A549 (cell line): ENCODE measurements at regions not wholly inside any gene's neighbourhood (a gene's known extent, or its start where the extent isn't known, plus 50 kb on each side); places are given as distances from the start of the nearest gene placed in this dataset.

Experiments
- ATAC-seq, 2 experiments: fragments of 200-7000 bp in 1 of 2; fragments of >200 bp in 1 of 2; cut with Nextera tagmentation in 1 of 2; cut with Tn5 transposase in 1 of 2; 3 replicates each; pipeline versions ENCODE4 v1.8.0 to v1.9.1; 2018 to 2020; ENCODE audit warnings: mild to moderate bottlenecking in 1 of 2, moderate library complexity in 1 of 2
- CTCF ChIA-PET: fragments of 300-600 bp; sonication (Branson Sonifier 250); formaldehyde crosslinking; extraction: SDS; loops from one replicate; lab custom pipeline; 2021; ENCODE audit warnings: antibody characterized with exemption, inconsistent platforms; lab: Yijun Ruan, JAX
- POLR2A ChIA-PET: fragments of 350-600 bp; formaldehyde crosslinking; extraction: SDS; loops from one replicate; lab custom pipeline; 2021; ENCODE audit warnings: antibody characterized with exemption, inconsistent platforms; lab: Yijun Ruan, JAX
- DNase-seq, 2 experiments: peaks; one replicate each; pipeline versions ENCODE4 v3.0.0 to v3.0.0-alpha.2; 2011 to 2016; ENCODE audit warnings: low read depth in 1 of 2, low spot score in 1 of 2
- FAIRE-seq: peaks from 2 replicates; lab custom pipeline; 2011; peaks lifted over from hg19 to GRCh38; lab: Jason Lieb, UNC
- H3K27ac ChIP-seq, 2 experiments: fragments of >200 bp; sonication (Bioruptor Twin); formaldehyde crosslinking; 3 replicates each; pipeline ENCODE4 v1.5.1; 2016 to 2017
- H3K4me1 ChIP-seq: fragments of >200 bp; sonication (Bioruptor Twin); formaldehyde crosslinking; 3 replicates; pipeline ENCODE4 v1.6.1; 2016
- H3K4me2 ChIP-seq: fragments of >200 bp; sonication (Bioruptor Twin); formaldehyde crosslinking; 3 replicates; pipeline ENCODE4 v1.6.1; 2016
- H3K4me3 ChIP-seq: fragments of >200 bp; sonication (Bioruptor Twin); formaldehyde crosslinking; 3 replicates; pipeline ENCODE4 v1.5.1; 2016
- H3K9me3 ChIP-seq: fragments of >200 bp; sonication (Bioruptor Twin); formaldehyde crosslinking; 3 replicates; pipeline ENCODE4 v1.6.1; 2016
- BHLHE40 ChIP-seq: IDR thresholded peaks from 2 replicates; pipeline ENCODE4 v1.6.1; 2012; ENCODE audit warnings: low read depth, low read length, inconsistent platforms
- CBX2 ChIP-seq: fragments of 200-600 bp; sonication (generic); IDR thresholded peaks from 2 replicates; pipeline ENCODE4 v1.6.1; 2016; ENCODE audit warnings: low read depth, mild to moderate bottlenecking, borderline replicate concordance
- EHF ChIP-seq: fragments of 250-450 bp; sonication (Bioruptor Pico); IDR thresholded peaks from 2 replicates; pipeline ENCODE4 v1.5.0; 2020; ENCODE audit warnings: mild to moderate bottlenecking
- EHMT2 ChIP-seq: fragments of 200-600 bp; sonication (generic); IDR thresholded peaks from 2 replicates; pipeline ENCODE4 v1.6.1; 2016; ENCODE audit warnings: antibody characterized with exemption, low read depth, mild to moderate bottlenecking, moderate library complexity
- ESRRA ChIP-seq: fragments of 150-350 bp; IDR thresholded peaks from 2 replicates; pipeline ENCODE4 v1.6.1; 2014; ENCODE audit warnings: mild to moderate bottlenecking, low read length, borderline replicate concordance
- GATA3 ChIP-seq: IDR thresholded peaks from 2 replicates; pipeline ENCODE4 v1.6.1; 2012; ENCODE audit warnings: borderline replicate concordance
- HEYL ChIP-seq: fragments of 250-450 bp; sonication (Bioruptor Pico); IDR thresholded peaks from 2 replicates; pipeline ENCODE4 v1.8.0; 2021; ENCODE audit warnings: mild to moderate bottlenecking, moderate library complexity
- HOXB13 ChIP-seq: fragments of 250-450 bp; sonication (Bioruptor Pico); IDR thresholded peaks from 2 replicates; pipeline ENCODE4 v1.5.0; 2020; ENCODE audit warnings: low read depth, mild to moderate bottlenecking, moderate library complexity
- JUN ChIP-seq, 2 experiments: fragments of >200 bp; sonication (Bioruptor Twin); formaldehyde crosslinking; IDR thresholded peaks; 2 replicates in 1 of 2; 3 replicates in 1 of 2; pipeline ENCODE4 v1.6.1; 2016 to 2017
- MYC ChIP-seq: IDR thresholded peaks from 2 replicates; pipeline ENCODE4 v1.6.1; 2012; ENCODE audit warnings: mild to moderate bottlenecking, inconsistent platforms, low read length, improper control_type of control experiment, borderline replicate concordance
- NPAS2 ChIP-seq: fragments of 250-450 bp; sonication (Bioruptor Pico); IDR thresholded peaks from 2 replicates; pipeline ENCODE4 v1.8.0; 2022; ENCODE audit warnings: mild to moderate bottlenecking, moderate library complexity, borderline replicate concordance
- POLR2A ChIP-seq: IDR thresholded peaks from 2 replicates; pipeline ENCODE4 v1.6.1; 2012; ENCODE audit warnings: mild to moderate bottlenecking, low read length
- RARB ChIP-seq: fragments of 250-450 bp; sonication (Bioruptor Pico); IDR thresholded peaks from 2 replicates; pipeline ENCODE4 v1.8.0; 2021; ENCODE audit warnings: mild to moderate bottlenecking, moderate library complexity
- RCOR1 ChIP-seq: fragments of 150-350 bp; IDR thresholded peaks from 2 replicates; pipeline ENCODE4 v1.6.1; 2014; ENCODE audit warnings: antibody characterized with exemption, low read length, low read depth
- RNF2 ChIP-seq: fragments of 200-600 bp; sonication (generic); IDR thresholded peaks from 2 replicates; pipeline ENCODE4 v1.6.1; 2016; ENCODE audit warnings: low read depth, mild to moderate bottlenecking, antibody characterized with exemption, moderate library complexity, borderline replicate concordance
- TP53 ChIP-seq: fragments of 250-450 bp; sonication (Bioruptor Pico); IDR thresholded peaks from 2 replicates; pipeline ENCODE4 v1.5.0; 2021; ENCODE audit warnings: mild to moderate bottlenecking, moderate library complexity
- USF2 ChIP-seq: fragments of 450-650 bp; IDR thresholded peaks from 2 replicates; pipeline ENCODE4 v1.6.1; 2014; ENCODE audit warnings: antibody characterized with exemption
- ZC3H11A ChIP-seq: fragments of 450-650 bp; IDR thresholded peaks from 2 replicates; pipeline ENCODE4 v1.6.1; 2014; ENCODE audit warnings: antibody characterized with exemption, mild to moderate bottlenecking
- WGBS: methylation state at CpG from one replicate; pipeline ENCODE4 v1.1.6; 2017; ENCODE audit errors: missing lambda C conversion rate; 5-methylcytosine and 5-hydroxymethylcytosine counted together
- TF ChIP-seq, protein P1 (sequence below): IDR thresholded peaks from 2 replicates; pipeline ENCODE4 v1.6.1; 2012
- TF ChIP-seq, protein P2 (sequence below): fragments of 150-350 bp; IDR thresholded peaks from 2 replicates; pipeline ENCODE4 v1.6.1; 2014; ENCODE audit warnings: low read depth, mild to moderate bottlenecking, low read length
- TF ChIP-seq, protein P3 (sequence below): fragments of 250-450 bp; sonication (Bioruptor Pico); IDR thresholded peaks from 2 replicates; pipeline ENCODE4 v1.5.0; 2021; ENCODE audit warnings: mild to moderate bottlenecking, moderate library complexity, borderline replicate concordance
- TF ChIP-seq, protein P4 (sequence below): fragments of >200 bp; sonication (Bioruptor Twin); formaldehyde crosslinking; IDR thresholded peaks from 2 replicates; pipeline ENCODE4 v1.6.1; 2016

GRCh38 chr3:35528728-35529127, 110.6 kb upstream of the ARPP21 start:
- ChIA-PET POLR2A (no interaction called here), CTCF (interaction anchor here (1.0 kb wide), 1 partner anchor 129 kb away, joined by 3 read pairs; no protein-coding TSS in a partner anchor)
- H3K4me1 ChIP-seq, result peaks cover 9% of the 10 kb centered on the region; the same call in 2 of the 3 replicates
- WGBS, result 54% methylated on average over 6 of the region's 6 CpGs
- no peaks in the 10 kb centered on the region for H3K9me3 ChIP-seq
- ATAC-seq (no peak), DNase-seq (no peak)
- TF ChIP-seq ZC3H11A, result no peak
- TF ChIP-seq HEYL (CRISPR knock-in tag), result no peak
- no peak for TF ChIP-seq CBX2
- TF ChIP-seq ESRRA, result no peak
- TF ChIP-seq MYC, result no peak
- TF ChIP-seq, protein P1, sequence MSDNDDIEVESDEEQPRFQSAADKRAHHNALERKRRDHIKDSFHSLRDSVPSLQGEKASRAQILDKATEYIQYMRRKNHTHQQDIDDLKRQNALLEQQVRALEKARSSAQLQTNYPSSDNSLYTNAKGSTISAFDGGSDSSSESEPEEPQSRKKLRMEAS, result no peak
- TF ChIP-seq, all 56 proteins: peak for 0
- H3K4me3 ChIP-seq, result no peak overlapping the region
- no peak overlapping the region for H3K27ac ChIP-seq
- H3K4me2 ChIP-seq, result no peak overlapping the region
- FAIRE-seq, result no peak

DNA sequence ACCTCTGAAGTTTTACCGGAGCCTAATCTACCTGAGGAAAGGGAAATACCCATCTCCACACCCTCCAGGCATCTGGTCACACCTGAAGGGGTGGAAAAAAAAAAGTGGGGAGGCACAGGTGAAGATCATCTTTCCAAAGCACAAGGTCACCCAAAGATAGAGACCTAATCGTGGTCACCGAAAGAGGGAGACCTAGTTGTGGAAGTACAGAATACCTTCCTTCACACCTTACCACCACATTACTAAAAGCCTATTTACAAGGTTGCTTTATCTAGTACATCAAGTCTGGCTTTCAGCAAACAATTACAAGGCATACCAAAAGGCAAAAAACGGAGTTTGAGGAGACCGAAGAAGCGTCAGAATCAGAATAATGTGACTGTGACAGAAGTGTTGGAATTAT, 110.0 kb upstream of the ARPP21 start:
- ChIA-PET CTCF (interaction anchor here (1.0 to 1.1 kb wide), 2 partner anchors 128 to 417 kb away, joined by 3 read pairs; no protein-coding TSS in a partner anchor), POLR2A (no interaction called here)
- TF ChIP-seq, protein P2, sequence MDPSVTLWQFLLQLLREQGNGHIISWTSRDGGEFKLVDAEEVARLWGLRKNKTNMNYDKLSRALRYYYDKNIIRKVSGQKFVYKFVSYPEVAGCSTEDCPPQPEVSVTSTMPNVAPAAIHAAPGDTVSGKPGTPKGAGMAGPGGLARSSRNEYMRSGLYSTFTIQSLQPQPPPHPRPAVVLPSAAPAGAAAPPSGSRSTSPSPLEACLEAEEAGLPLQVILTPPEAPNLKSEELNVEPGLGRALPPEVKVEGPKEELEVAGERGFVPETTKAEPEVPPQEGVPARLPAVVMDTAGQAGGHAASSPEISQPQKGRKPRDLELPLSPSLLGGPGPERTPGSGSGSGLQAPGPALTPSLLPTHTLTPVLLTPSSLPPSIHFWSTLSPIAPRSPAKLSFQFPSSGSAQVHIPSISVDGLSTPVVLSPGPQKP, result no peak
- TF ChIP-seq RARB (CRISPR knock-in tag), result no peak
- TF ChIP-seq GATA3, result no peak
- TF ChIP-seq, protein P3, sequence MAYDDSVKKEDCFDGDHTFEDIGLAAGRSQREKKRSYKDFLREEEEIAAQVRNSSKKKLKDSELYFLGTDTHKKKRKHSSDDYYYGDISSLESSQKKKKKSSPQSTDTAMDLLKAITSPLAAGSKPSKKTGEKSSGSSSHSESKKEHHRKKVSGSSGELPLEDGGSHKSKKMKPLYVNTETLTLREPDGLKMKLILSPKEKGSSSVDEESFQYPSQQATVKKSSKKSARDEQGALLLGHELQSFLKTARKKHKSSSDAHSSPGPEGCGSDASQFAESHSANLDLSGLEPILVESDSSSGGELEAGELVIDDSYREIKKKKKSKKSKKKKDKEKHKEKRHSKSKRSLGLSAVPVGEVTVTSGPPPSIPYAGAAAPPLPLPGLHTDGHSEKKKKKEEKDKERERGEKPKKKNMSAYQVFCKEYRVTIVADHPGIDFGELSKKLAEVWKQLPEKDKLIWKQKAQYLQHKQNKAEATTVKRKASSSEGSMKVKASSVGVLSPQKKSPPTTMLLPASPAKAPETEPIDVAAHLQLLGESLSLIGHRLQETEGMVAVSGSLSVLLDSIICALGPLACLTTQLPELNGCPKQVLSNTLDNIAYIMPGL (CRISPR knock-in tag), result no peak
- no peak for TF ChIP-seq MYC
- TF ChIP-seq RCOR1, result no peak
- TF ChIP-seq, protein P4, sequence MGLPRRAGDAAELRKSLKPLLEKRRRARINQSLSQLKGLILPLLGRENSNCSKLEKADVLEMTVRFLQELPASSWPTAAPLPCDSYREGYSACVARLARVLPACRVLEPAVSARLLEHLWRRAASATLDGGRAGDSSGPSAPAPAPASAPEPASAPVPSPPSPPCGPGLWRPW, result no peak
- no peak for TF ChIP-seq BHLHE40
- no peak for TF ChIP-seq NPAS2 (CRISPR knock-in tag)
- TF ChIP-seq TP53 (CRISPR knock-in tag), result no peak
- TF ChIP-seq EHMT2, result no peak
- no peak for TF ChIP-seq HOXB13
- TF ChIP-seq RNF2, result no peak
- TF ChIP-seq EHF (CRISPR knock-in tag), result no peak
- TF ChIP-seq POLR2A, result no peak
- Histone ChIP-seq H3K4me2 (no peak overlapping the region), H3K27ac (no peak overlapping the region), H3K4me1 (peaks cover 2% of the 10 kb centered on the region; the same call in 2 of the 3 replicates), H3K9me3 (no peaks in the 10 kb centered on the region), H3K4me3 (no peak overlapping the region)
- WGBS, result 77% methylated on average over 6 of the region's 6 CpGs
- ATAC-seq (no peak), DNase-seq (no peak), FAIRE-seq (no peak)

DNA sequence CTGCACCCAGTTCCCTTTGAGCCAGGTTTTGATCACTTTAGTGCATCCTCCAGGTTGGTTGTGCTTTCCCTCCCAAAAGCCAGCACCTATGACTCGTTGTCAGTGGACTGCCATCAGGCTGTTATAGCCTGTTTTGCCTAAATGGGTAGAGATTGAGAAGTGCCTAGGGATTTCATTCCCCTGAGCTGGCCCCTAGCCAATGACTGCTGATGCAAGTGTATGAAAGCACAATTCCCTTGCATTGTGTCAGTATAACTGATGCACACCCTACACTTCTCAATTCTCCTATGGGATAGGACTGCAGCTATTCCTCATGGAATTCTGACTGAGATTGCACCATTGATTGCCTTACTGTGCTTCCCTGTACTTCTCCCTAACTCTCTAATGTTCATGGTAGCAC, 102.1 kb upstream of the ARPP21 start:
- no peak for FAIRE-seq

More for the DNA sequence above, 102.1 kb upstream of the ARPP21 start:
- H3K9me3 ChIP-seq, result no peaks in the 10 kb centered on the region
- no peak overlapping the region for H3K4me2 ChIP-seq
- TF ChIP-seq ZC3H11A (no peak), USF2 (no peak), EHMT2 (no peak), JUN (IDR thresholded peaks at IDR 0.05) (no peak)
- H3K4me3 ChIP-seq, result no peak overlapping the region
- no peak overlapping the region for H3K27ac ChIP-seq
- DNase-seq (peak in 1 of 2 experiments; percentile 2), ATAC-seq (peak in 1 of 2 experiments; percentile 24; a peak in 1 of 6 replicates)
- ChIA-PET POLR2A (no interaction called here), CTCF (no interaction called here)
- 0% methylated on average over 1 of the region's 1 CpG for WGBS
- H3K4me1 ChIP-seq, result no peaks in the 10 kb centered on the region; the same call in 2 of the 3 replicates
